ENCODE measurements at regions not wholly inside any gene's neighbourhood (a gene's known extent, or its start where the extent isn't known, plus 50 kb on each side); places are given as distances from the start of the nearest gene placed in this dataset.

DNA sequence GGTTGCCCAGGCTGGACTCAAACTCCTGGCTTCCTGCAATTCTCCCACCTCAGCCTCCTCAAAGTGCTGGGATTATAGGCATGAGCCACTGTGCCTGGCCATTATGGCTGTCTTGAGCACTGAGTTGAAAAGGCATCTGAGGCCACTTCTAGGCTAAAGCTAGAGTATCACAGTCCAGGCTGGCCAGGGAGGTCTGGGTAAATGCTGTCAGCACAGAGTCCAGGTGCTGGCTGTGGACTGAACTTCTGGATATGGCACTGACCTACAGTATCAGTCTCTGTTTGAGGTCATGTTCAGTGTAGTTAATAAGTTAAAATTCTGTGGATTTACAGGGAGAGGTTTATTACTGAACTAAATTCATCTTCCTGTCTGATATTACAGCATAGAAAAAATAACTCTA lies 222.5 kb upstream of the TOM1L1 start:
- TF ChIP-seq CTCF (conservative IDR thresholded peaks at IDR 0.05) (no peak), EZH2 (IDR thresholded peaks at IDR 0.05; ENCODE audit: low read depth) (no peak)
